ENCODE measurements at regions not wholly inside any gene's neighbourhood (a gene's known extent, or its start where the extent isn't known, plus 50 kb on each side); places are given as distances from the start of the nearest gene placed in this dataset.

- no peak overlapping the region for H3K4me2 ChIP-seq (ENCODE audit: low read depth, low read length, poor library complexity, severe bottlenecking)
- no peak overlapping the region for H3K27ac ChIP-seq (ENCODE audit: low read depth, low read length)
- no peak overlapping the region for H3K9ac ChIP-seq (ENCODE audit: low read length)
- H3F3A ChIP-seq (ENCODE audit: insufficient read depth) = no peaks in the 10 kb centered on the region
- TF ChIP-seq CTCF (IDR thresholded peaks at IDR 0.05; ENCODE audit: insufficient read depth, low read length, poor library complexity, severe bottlenecking) = no peak
- no peak for TF ChIP-seq EZH2phosphoT487 (conservative IDR thresholded peaks at IDR 0.05; ENCODE audit: low read length)
- no peaks in the 10 kb centered on the region for H4K20me1 ChIP-seq (ENCODE audit: low read depth, low read length)
- H2AFZ ChIP-seq (ENCODE audit: low read depth, low read length, severe bottlenecking) = no peak overlapping the region
- no peaks in the 10 kb centered on the region for H3K9me2 ChIP-seq (replicated peaks; ENCODE audit: insufficient read depth, low read length)
- no peaks in the 10 kb centered on the region for H3K27me3 ChIP-seq (ENCODE audit: low read length)
- H3K4me3 ChIP-seq (ENCODE audit: insufficient read depth, low read length, poor library complexity, severe bottlenecking) = no peak overlapping the region
- no peaks in the 10 kb centered on the region for H3K79me2 ChIP-seq (ENCODE audit: insufficient read depth, low read length)
- no peaks in the 10 kb centered on the region for H3K9me3 ChIP-seq (ENCODE audit: insufficient read depth, low read length)
- H3K36me3 ChIP-seq (ENCODE audit: low read length) = no peaks in the 10 kb centered on the region
These were observed 316.4 kb downstream of the BCAT1 start for GRCh38 chr12:24632466-24632865.

- no peaks in the 10 kb centered on the region for H3K9me3 ChIP-seq (ENCODE audit: insufficient read depth, low read length)
- H3K79me2 ChIP-seq (ENCODE audit: insufficient read depth, low read length) = no peaks in the 10 kb centered on the region
- H3K9ac ChIP-seq (ENCODE audit: low read length) = no peak overlapping the region
- H4K20me1 ChIP-seq (ENCODE audit: low read depth, low read length) = no peaks in the 10 kb centered on the region
- H3K36me3 ChIP-seq (ENCODE audit: low read length) = no peaks in the 10 kb centered on the region
- no peak overlapping the region for H3K4me3 ChIP-seq (ENCODE audit: insufficient read depth, low read length, poor library complexity, severe bottlenecking)
- no peak overlapping the region for H3K27ac ChIP-seq (ENCODE audit: low read depth, low read length)
- no peaks in the 10 kb centered on the region for H3K27me3 ChIP-seq (ENCODE audit: low read length)
- no peak overlapping the region for H2AFZ ChIP-seq (ENCODE audit: low read depth, low read length, severe bottlenecking)
- H3K4me2 ChIP-seq (ENCODE audit: low read depth, low read length, poor library complexity, severe bottlenecking) = no peak overlapping the region
- no peaks in the 10 kb centered on the region for H3F3A ChIP-seq (ENCODE audit: insufficient read depth)
- TF ChIP-seq CTCF (IDR thresholded peaks at IDR 0.05; ENCODE audit: insufficient read depth, low read length, poor library complexity, severe bottlenecking) = no peak
- TF ChIP-seq EZH2phosphoT487 (conservative IDR thresholded peaks at IDR 0.05; ENCODE audit: low read length) = no peak
- no peaks in the 10 kb centered on the region for H3K9me2 ChIP-seq (replicated peaks; ENCODE audit: insufficient read depth, low read length)
These were observed 317.1 kb downstream of the BCAT1 start for GRCh38 chr12:24631676-24632426.

- Histone ChIP-seq H3K4me3 (ENCODE audit: insufficient read depth, low read length, poor library complexity, severe bottlenecking) (no peak overlapping the region), H3K4me2 (ENCODE audit: low read depth, low read length, poor library complexity, severe bottlenecking) (no peak overlapping the region)
These were observed 318.0 kb downstream of the BCAT1 start for GRCh38 chr12:24630856-24631255.

More at GRCh38 chr12:24630856-24631255, 318.0 kb downstream of the BCAT1 start:
- Histone ChIP-seq H4K20me1 (ENCODE audit: low read depth, low read length) (no peaks in the 10 kb centered on the region), H3K9ac (ENCODE audit: low read length) (no peak overlapping the region), H3K36me3 (ENCODE audit: low read length) (no peaks in the 10 kb centered on the region), H3K9me2 (replicated peaks; ENCODE audit: insufficient read depth, low read length) (no peaks in the 10 kb centered on the region), H3F3A (ENCODE audit: insufficient read depth) (no peaks in the 10 kb centered on the region), H2AFZ (ENCODE audit: low read depth, low read length, severe bottlenecking) (no peak overlapping the region), H3K27ac (ENCODE audit: low read depth, low read length) (no peak overlapping the region), H3K9me3 (ENCODE audit: insufficient read depth, low read length) (no peaks in the 10 kb centered on the region), H3K27me3 (ENCODE audit: low read length) (no peaks in the 10 kb centered on the region), H3K79me2 (ENCODE audit: insufficient read depth, low read length) (no peaks in the 10 kb centered on the region)
- TF ChIP-seq EZH2phosphoT487 (conservative IDR thresholded peaks at IDR 0.05; ENCODE audit: low read length) = no peak
- no peak for TF ChIP-seq CTCF (IDR thresholded peaks at IDR 0.05; ENCODE audit: insufficient read depth, low read length, poor library complexity, severe bottlenecking)
